H1 (cell line): ENCODE measurements at regions not wholly inside any gene's neighbourhood (a gene's known extent, or its start where the extent isn't known, plus 50 kb on each side); places are given as distances from the start of the nearest gene placed in this dataset.

Source experiments
- CBX5 ChIP-seq: fragments of 300-800, 300-1000 bp; sonication (generic); IDR thresholded peaks from 2 replicates; pipeline ENCODE4 v1.7.1; 2016; ENCODE audit warnings: antibody characterized with exemption, low read length, low read depth
- CEBPB ChIP-seq: IDR thresholded peaks from 2 replicates; pipeline ENCODE4 v1.6.1; 2012; ENCODE audit warnings: low read depth, low read length
- CHD1 ChIP-seq: IDR thresholded peaks from 2 replicates; pipeline ENCODE4 v1.6.1; 2012; ENCODE audit warnings: low read depth, low read length, improper control_type of control experiment
- CHD2 ChIP-seq: IDR thresholded peaks from 2 replicates; pipeline ENCODE4 v1.6.1; 2012; ENCODE audit warnings: low read length, improper control_type of control experiment
- CREB1 ChIP-seq: IDR thresholded peaks from 2 replicates; pipeline ENCODE4 v1.6.1; 2012; ENCODE audit warnings: inconsistent platforms
- POLR2A ChIP-seq, 2 experiments: IDR thresholded peaks; 1 replicate in 1 of 2; 2 replicates in 1 of 2; pipeline ENCODE4 v1.6.1; 2011; ENCODE audit warnings: low read depth in 2 of 2, low read length in 2 of 2, mild to moderate bottlenecking in 2 of 2; ENCODE audit errors: control extremely low read depth in 1 of 2
- POLR2AphosphoS5 ChIP-seq: IDR thresholded peaks from 2 replicates; pipeline ENCODE4 v1.6.1; 2011; ENCODE audit warnings: low read depth, low read length
- RAD21 ChIP-seq, 2 experiments: IDR thresholded peaks in 1 of 2; conservative IDR thresholded peaks in 1 of 2; 2 replicates each; pipeline ENCODE4 v1.6.1; 2011; ENCODE audit warnings: low read depth in 2 of 2, low read length in 2 of 2, improper control_type of control experiment in 1 of 2, inconsistent platforms in 1 of 2, mild to moderate bottlenecking in 1 of 2, moderate library complexity in 1 of 2
- TAF1 ChIP-seq: IDR thresholded peaks from 2 replicates; pipeline ENCODE4 v1.6.1; 2011; ENCODE audit warnings: mild to moderate bottlenecking, low read depth, low read length
- TF ChIP-seq, protein P1 (sequence below), 3 experiments: IDR thresholded peaks; 1 replicate in 2 of 3; 2 replicates in 1 of 3; pipeline versions ENCODE4 v1.5.1 to v1.6.1; 2011; ENCODE audit warnings: low read length in 3 of 3, mild to moderate bottlenecking in 3 of 3, inconsistent platforms in 2 of 3, low read depth in 1 of 3, moderate library complexity in 1 of 3; ENCODE audit not compliant: insufficient read depth in 1 of 3; ENCODE audit errors: control extremely low read depth in 1 of 3

DNA sequence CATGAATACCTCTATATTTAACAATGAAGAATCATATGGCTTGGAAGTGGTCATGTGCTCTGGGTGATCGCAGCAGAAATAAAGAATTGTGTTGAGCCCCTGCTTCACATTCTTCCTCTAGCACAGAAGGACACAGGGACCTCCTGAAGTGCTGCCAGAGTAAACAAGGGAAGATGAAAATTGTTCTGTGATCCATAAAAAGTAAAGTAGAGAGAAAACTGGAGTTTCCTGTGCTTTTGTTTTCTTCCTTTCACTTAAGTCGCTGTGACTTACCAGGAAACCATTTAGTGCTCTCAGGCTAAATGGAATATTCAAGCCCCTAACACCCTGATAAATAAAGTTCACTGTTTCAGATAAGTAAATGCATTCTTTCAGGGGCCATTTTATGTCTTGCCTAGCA is 1173.6 kb upstream of the CHAC2 start:
- TF ChIP-seq POLR2A (IDR thresholded peaks at IDR 0.05; ENCODE audit: control extremely low read depth in 1 of 2, low read depth in 2 of 2, low read length in 2 of 2) (no peak), POLR2AphosphoS5 (no peak), RAD21 (IDR thresholded peaks at IDR 0.05 in 1 of 2, conservative IDR thresholded peaks at IDR 0.05 in 1 of 2; ENCODE audit: low read depth in 2 of 2, low read length in 2 of 2) (no peak), CBX5 (no peak), TAF1 (no peak), CREB1 (no peak), CHD1 (no peak), CEBPB (no peak), CHD2 (no peak)
- TF ChIP-seq, protein P1, sequence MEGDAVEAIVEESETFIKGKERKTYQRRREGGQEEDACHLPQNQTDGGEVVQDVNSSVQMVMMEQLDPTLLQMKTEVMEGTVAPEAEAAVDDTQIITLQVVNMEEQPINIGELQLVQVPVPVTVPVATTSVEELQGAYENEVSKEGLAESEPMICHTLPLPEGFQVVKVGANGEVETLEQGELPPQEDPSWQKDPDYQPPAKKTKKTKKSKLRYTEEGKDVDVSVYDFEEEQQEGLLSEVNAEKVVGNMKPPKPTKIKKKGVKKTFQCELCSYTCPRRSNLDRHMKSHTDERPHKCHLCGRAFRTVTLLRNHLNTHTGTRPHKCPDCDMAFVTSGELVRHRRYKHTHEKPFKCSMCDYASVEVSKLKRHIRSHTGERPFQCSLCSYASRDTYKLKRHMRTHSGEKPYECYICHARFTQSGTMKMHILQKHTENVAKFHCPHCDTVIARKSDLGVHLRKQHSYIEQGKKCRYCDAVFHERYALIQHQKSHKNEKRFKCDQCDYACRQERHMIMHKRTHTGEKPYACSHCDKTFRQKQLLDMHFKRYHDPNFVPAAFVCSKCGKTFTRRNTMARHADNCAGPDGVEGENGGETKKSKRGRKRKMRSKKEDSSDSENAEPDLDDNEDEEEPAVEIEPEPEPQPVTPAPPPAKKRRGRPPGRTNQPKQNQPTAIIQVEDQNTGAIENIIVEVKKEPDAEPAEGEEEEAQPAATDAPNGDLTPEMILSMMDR (IDR thresholded peaks at IDR 0.05; ENCODE audit: control extremely low read depth in 1 of 3, insufficient read depth in 1 of 3, low read depth in 1 of 3, low read length in 3 of 3): no peak
